Glutamatergic neuron (in vitro differentiated cells): ENCODE measurements at regions not wholly inside any gene's neighbourhood (a gene's known extent, or its start where the extent isn't known, plus 50 kb on each side); places are given as distances from the start of the nearest gene placed in this dataset.

Experiments used
- DNase-seq: peaks from one replicate; pipeline ENCODE4 v3.0.0; 2022
- H3K27ac Mint-ChIP-seq: one replicate; pipeline ENCODE4 v1.8.0; 2020; ENCODE audit warnings: mild to moderate bottlenecking, mixed read lengths, inconsistent platforms; ENCODE audit not compliant: unreplicated experiment
- H3K27me3 Mint-ChIP-seq: one replicate; pipeline ENCODE4 v1.8.0; 2020; ENCODE audit warnings: mild to moderate bottlenecking, moderate library complexity, mixed read lengths, inconsistent platforms; ENCODE audit not compliant: unreplicated experiment
- H3K36me3 Mint-ChIP-seq: one replicate; pipeline ENCODE4 v1.8.0; 2020; ENCODE audit warnings: mild to moderate bottlenecking, mixed read lengths, inconsistent platforms; ENCODE audit not compliant: unreplicated experiment
- H3K4me1 Mint-ChIP-seq: one replicate; pipeline ENCODE4 v1.8.0; 2020; ENCODE audit warnings: mild to moderate bottlenecking, low read depth, mixed read lengths, inconsistent platforms; ENCODE audit not compliant: unreplicated experiment
- H3K4me3 Mint-ChIP-seq: one replicate; pipeline ENCODE4 v1.8.0; 2020; ENCODE audit warnings: mild to moderate bottlenecking, mixed read lengths, inconsistent platforms; ENCODE audit not compliant: unreplicated experiment
- H3K9me3 Mint-ChIP-seq: one replicate; pipeline ENCODE4 v1.8.0; 2020; ENCODE audit warnings: mild to moderate bottlenecking, moderate library complexity, mixed read lengths, inconsistent platforms; ENCODE audit not compliant: unreplicated experiment
- TF ChIP-seq, protein P1 (sequence below): fragments of 200-600 bp; sonication (generic); IDR thresholded peaks from one replicate; pipeline ENCODE4 v1.5.0; 2021; ENCODE audit not compliant: partially characterized antibody, unreplicated experiment

DNA sequence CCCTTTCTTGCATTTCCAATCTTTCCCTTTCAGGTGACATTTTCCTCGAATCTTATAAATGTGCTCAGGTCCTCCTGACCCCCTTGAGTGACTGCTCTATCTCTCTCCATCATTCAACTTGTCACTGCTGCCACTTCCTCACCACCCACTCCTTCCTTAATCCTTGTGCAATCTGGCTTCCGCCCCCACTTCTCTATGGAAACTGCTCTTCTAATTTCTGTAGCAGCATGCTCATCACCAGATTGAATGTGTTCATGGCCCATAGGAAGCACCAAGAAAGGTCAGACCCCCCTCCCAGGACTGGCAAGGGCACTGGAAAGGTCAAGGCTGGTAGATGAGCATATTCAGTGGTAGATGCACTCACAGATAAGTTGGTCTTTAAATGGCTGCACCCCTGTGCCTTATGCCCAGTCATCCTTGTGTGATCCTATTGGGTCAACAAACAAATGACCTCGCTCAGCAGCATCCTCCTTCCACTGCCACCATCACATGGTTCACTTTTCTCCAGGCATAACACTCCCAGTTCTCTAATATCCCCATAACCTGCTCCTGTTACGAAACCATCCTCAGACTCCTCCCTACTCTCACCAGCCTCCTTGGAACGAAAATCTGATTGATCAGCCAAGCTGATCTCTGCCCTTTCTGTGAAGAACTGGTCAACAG, 288.5 kb upstream of the POU3F1 start:
- H3K9me3 Mint-ChIP-seq: peaks cover 2% of the 10 kb centered on the region
- peaks cover 7% of the 10 kb centered on the region for H3K27me3 Mint-ChIP-seq
- peaks cover 6% of the 10 kb centered on the region for H3K4me1 Mint-ChIP-seq
- H3K27ac Mint-ChIP-seq: no peak overlapping the region
- H3K36me3 Mint-ChIP-seq: peaks cover 19% of the 10 kb centered on the region
- DNase-seq: no peak
- H3K4me3 Mint-ChIP-seq: no peak overlapping the region
- TF ChIP-seq, protein P1, sequence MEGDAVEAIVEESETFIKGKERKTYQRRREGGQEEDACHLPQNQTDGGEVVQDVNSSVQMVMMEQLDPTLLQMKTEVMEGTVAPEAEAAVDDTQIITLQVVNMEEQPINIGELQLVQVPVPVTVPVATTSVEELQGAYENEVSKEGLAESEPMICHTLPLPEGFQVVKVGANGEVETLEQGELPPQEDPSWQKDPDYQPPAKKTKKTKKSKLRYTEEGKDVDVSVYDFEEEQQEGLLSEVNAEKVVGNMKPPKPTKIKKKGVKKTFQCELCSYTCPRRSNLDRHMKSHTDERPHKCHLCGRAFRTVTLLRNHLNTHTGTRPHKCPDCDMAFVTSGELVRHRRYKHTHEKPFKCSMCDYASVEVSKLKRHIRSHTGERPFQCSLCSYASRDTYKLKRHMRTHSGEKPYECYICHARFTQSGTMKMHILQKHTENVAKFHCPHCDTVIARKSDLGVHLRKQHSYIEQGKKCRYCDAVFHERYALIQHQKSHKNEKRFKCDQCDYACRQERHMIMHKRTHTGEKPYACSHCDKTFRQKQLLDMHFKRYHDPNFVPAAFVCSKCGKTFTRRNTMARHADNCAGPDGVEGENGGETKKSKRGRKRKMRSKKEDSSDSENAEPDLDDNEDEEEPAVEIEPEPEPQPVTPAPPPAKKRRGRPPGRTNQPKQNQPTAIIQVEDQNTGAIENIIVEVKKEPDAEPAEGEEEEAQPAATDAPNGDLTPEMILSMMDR: no peak

DNA sequence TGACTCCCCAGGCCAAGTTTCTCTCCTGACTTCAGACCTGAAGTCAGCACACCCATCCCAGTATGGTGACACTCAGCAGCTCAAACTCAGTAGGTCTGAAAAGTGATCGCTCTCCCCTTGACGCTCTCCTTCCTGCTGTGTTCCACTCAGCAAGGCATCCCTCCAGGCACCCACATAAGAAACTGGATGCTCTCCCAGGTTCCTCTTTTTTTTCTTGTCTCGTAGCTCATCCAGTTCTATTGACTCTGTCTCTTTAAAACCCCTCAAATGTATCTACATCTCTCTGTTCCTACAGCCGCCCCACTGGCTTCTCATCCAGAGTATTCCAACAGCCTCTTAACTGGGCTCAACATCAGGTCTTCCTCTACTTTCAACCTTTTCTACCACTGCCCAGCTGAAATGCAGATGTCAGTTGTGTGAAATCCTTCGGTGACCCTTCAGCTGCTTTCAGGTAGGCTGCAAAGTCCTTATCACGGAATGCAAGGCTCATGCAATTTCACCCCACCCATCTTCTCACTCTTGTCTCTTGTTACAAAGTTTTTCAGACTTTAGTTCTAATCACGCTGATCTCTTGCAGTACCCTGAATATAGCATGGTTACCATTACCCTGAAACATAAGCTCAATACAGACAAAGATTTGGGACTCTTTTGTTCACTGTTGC, 286.2 kb upstream of the POU3F1 start:
- H3K9me3 Mint-ChIP-seq: peaks cover 2% of the 10 kb centered on the region
- peaks cover 11% of the 10 kb centered on the region for H3K36me3 Mint-ChIP-seq
- H3K27ac Mint-ChIP-seq: no peak overlapping the region
- H3K4me1 Mint-ChIP-seq: peaks cover 6% of the 10 kb centered on the region
- TF ChIP-seq, protein P1: no peak
- no peak overlapping the region for H3K4me3 Mint-ChIP-seq
- DNase-seq: no peak
- peaks cover 5% of the 10 kb centered on the region for H3K27me3 Mint-ChIP-seq

DNA sequence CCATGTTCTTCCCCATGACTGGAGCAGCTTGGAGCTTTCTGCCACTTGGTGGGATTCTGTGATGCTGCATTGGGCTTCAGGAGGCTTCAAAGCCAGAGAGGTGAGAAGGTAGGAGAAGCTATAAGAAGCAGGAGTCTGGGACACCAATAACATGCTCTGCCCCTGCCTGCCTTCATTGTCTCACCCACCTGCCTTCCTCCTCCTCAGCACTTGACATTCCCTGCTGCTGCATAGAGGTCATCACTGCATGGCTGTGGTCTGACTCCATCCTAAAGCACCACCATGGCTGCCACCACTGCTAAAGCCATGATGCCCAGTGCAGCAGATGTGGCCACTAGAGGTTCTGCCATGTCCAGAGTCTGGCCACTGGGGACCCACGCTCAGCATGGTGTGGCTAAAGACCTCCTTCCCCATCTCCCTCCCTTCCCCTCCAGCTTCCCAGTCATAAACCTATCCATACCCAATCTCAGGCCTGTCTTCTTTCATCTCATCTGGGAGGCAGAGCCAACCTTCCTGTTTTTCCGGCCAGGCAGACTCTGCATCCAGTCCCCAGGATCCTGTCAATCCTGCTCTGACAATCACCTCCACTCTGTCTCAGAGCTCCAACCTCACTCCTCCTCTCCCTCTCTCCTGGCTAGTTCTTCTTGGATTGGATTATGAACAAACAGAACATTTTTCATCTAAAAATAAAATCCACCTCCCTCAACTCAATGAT, 285.1 kb upstream of the POU3F1 start:
- TF ChIP-seq, protein P1: no peak
- H3K4me3 Mint-ChIP-seq: no peak overlapping the region
- DNase-seq: no peak
- peaks cover 2% of the 10 kb centered on the region for H3K9me3 Mint-ChIP-seq
- H3K36me3 Mint-ChIP-seq: peaks cover 11% of the 10 kb centered on the region
- H3K27ac Mint-ChIP-seq: no peak overlapping the region
- H3K27me3 Mint-ChIP-seq: peaks cover 5% of the 10 kb centered on the region
- H3K4me1 Mint-ChIP-seq: peaks cover 6% of the 10 kb centered on the region

DNA sequence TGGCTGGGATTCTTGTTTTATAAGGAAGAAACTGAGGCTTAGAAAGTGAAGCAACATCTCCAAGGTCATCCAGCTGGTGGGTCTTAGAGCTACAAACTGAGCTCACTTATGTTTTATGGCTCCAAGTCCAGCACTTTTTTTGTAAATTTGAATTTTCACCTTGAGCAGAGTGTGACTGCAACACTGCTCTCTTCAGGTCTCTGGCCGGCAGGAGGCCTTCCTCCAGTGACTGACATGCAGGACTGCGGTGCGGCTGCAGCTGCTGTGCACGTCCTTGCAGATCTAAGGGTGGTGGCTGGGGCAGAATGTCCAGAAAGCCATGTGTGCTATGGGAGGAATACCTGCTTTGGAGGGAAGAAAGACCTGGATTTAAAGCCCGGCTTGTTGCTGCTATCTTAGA, 284.2 kb upstream of the POU3F1 start:
- H3K27me3 Mint-ChIP-seq: peaks cover 2% of the 10 kb centered on the region
- TF ChIP-seq, protein P1: no peak

DNA sequence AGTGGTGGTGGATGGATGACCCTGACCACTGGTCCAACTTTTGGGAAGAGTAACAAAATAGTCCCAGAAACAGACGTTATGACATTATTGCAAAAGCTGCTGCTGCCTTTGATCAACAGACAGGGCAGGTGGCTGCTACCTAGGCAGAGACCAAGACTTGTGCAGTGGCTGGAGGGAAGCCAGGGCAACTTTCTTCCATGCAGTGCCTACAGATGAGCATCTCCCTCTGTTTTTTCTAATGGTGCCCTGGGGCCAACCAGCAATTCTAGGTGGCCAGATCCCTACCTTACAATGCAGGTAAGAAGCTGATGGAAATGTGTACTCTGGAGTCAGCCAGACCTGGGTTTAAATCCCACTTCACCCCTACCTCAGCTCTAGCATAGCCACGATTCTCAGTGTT, 283.1 kb upstream of the POU3F1 start:
- H3K4me3 Mint-ChIP-seq: no peak overlapping the region
- H3K9me3 Mint-ChIP-seq: no peaks in the 10 kb centered on the region
- H3K36me3 Mint-ChIP-seq: peaks cover 12% of the 10 kb centered on the region
- no peak overlapping the region for H3K27ac Mint-ChIP-seq
- DNase-seq: no peak
- no peaks in the 10 kb centered on the region for H3K4me1 Mint-ChIP-seq
- TF ChIP-seq, protein P1: no peak
- H3K27me3 Mint-ChIP-seq: peaks cover 2% of the 10 kb centered on the region

More for the DNA sequence above, 284.2 kb upstream of the POU3F1 start:
- DNase-seq: no peak
- Mint-ChIP-seq H3K27ac (no peak overlapping the region), H3K4me3 (no peak overlapping the region), H3K36me3 (peaks cover 11% of the 10 kb centered on the region), H3K4me1 (peaks cover 3% of the 10 kb centered on the region), H3K9me3 (no peaks in the 10 kb centered on the region)
